ENCODE measurements at regions not wholly inside any gene's neighbourhood (a gene's known extent, or its start where the extent isn't known, plus 50 kb on each side); places are given as distances from the start of the nearest gene placed in this dataset.

DNA sequence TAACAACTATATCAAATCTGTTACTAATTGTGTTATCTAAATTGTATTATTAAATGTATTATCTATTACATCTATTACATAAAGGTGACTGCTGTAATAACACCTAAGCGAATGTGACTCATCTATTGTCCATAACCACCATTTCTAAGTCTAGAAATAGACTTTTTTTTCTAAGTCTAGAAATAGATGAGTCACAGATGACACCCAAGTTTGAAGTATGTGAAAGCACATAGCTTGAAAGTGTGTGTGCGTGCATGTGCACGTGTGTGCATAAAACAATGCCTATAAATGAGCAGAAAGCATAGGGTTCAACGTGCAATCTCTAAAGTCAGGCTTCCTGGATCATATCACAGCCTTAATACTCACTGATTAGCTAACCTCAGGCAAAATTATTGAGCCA lies 451.3 kb upstream of the USP15 start:
- H3K4me3 ChIP-seq (ENCODE audit: insufficient read depth, low read depth, low read length) = no peak overlapping the region
- H3K9me3 ChIP-seq (ENCODE audit: control insufficient read depth, low read length) = no peaks in the 10 kb centered on the region
- 89 to 90% methylated on average over 4 of the region's 4 CpGs for WGBS, 2 experiments
- H3K27ac ChIP-seq (ENCODE audit: insufficient read depth, low read depth, low read length, poor library complexity, severe bottlenecking) = no peak overlapping the region
- H3K27me3 ChIP-seq (ENCODE audit: control insufficient read depth, insufficient read depth, low read length, poor library complexity, severe bottlenecking) = no peaks in the 10 kb centered on the region
- no peaks in the 10 kb centered on the region for H3K36me3 ChIP-seq (ENCODE audit: control insufficient read depth, insufficient read depth, low read length)
- no peaks in the 10 kb centered on the region for H3K4me1 ChIP-seq (ENCODE audit: control insufficient read depth, insufficient read depth, low read length)

DNA sequence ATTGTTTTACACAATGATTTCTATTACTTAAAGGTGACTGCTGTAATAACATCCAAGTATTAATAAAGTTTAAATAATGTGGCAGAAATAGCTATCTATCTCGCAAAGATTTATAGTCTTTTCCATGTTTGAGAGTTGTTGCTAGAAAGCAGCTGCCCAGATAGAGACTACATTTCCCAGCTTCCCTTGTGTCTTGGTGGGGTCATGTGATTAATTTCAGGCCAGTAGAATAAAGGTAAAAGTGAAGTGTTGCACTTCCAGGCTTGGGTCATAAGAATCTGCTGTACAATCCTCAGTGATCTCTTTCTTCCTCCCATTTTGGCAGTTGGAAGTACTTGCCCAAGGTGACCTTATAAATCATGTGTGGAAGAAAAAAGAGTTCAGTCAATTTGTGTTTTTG lies 449.7 kb upstream of the USP15 start:
- no peaks in the 10 kb centered on the region for H3K9me3 ChIP-seq (ENCODE audit: control insufficient read depth, low read length)
- WGBS, 2 experiments = 100% methylated on average over 1 of the region's 1 CpG
- H3K27me3 ChIP-seq (ENCODE audit: control insufficient read depth, insufficient read depth, low read length, poor library complexity, severe bottlenecking) = no peaks in the 10 kb centered on the region
- no peak overlapping the region for H3K4me3 ChIP-seq (ENCODE audit: insufficient read depth, low read depth, low read length)
- H3K36me3 ChIP-seq (ENCODE audit: control insufficient read depth, insufficient read depth, low read length) = no peaks in the 10 kb centered on the region
- no peak overlapping the region for H3K27ac ChIP-seq (ENCODE audit: insufficient read depth, low read depth, low read length, poor library complexity, severe bottlenecking)
- no peaks in the 10 kb centered on the region for H3K4me1 ChIP-seq (ENCODE audit: control insufficient read depth, insufficient read depth, low read length)

DNA sequence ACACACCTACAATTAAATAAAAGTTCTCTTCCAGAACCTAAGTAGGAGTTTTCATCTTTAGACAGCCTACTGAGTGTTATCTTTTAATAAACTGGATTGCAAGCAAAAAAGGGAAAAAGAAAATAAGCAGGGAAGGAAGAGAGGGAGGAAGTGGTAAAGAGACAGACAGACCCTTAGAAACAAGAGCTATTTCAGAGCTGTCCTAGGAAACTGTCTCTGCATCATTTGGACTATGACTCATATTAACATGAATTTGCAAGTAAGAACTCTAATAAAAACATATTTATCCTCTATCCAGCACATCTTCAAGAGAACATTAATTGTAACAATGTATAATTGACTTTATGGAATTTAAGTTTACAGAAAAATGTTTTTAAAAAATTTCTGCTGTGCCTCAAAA lies 438.8 kb upstream of the USP15 start:
- no peaks in the 10 kb centered on the region for H3K9me3 ChIP-seq (ENCODE audit: control insufficient read depth, low read length)
- no peaks in the 10 kb centered on the region for H3K4me1 ChIP-seq (ENCODE audit: control insufficient read depth, insufficient read depth, low read length)
- H3K27ac ChIP-seq (ENCODE audit: insufficient read depth, low read depth, low read length, poor library complexity, severe bottlenecking) = no peak overlapping the region
- H3K36me3 ChIP-seq (ENCODE audit: control insufficient read depth, insufficient read depth, low read length) = no peaks in the 10 kb centered on the region
- H3K27me3 ChIP-seq (ENCODE audit: control insufficient read depth, insufficient read depth, low read length, poor library complexity, severe bottlenecking) = no peaks in the 10 kb centered on the region
- H3K4me3 ChIP-seq (ENCODE audit: insufficient read depth, low read depth, low read length) = no peak overlapping the region

DNA sequence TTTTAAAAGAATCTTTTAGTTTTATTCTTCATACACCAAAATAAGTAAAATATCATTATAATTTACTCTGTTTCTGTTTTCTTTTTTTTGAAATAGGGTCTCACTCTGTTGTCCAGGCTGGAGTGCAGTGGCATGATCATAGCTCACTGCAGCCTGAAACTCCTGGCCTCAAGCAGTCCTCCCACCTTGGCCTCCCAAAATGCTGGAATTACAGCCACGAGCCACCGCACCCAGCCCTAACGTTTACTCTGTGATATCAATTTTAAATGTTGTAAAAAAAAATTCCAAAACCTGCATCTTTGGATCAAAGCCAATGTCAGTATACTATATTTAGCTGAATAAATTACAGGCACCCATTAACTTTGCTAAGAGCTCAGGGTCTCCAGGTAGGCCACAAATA lies 437.1 kb upstream of the USP15 start:
- WGBS, 2 experiments = 97% methylated on average over 3 of the region's 3 CpGs; no CpG with 5 or more reads in 1 of the 2 experiments
- Histone ChIP-seq H3K4me1 (ENCODE audit: control insufficient read depth, insufficient read depth, low read length) (no peaks in the 10 kb centered on the region), H3K9me3 (ENCODE audit: control insufficient read depth, low read length) (no peaks in the 10 kb centered on the region), H3K27me3 (ENCODE audit: control insufficient read depth, insufficient read depth, low read length, poor library complexity, severe bottlenecking) (no peaks in the 10 kb centered on the region), H3K36me3 (ENCODE audit: control insufficient read depth, insufficient read depth, low read length) (no peaks in the 10 kb centered on the region), H3K27ac (ENCODE audit: insufficient read depth, low read depth, low read length, poor library complexity, severe bottlenecking) (no peak overlapping the region), H3K4me3 (ENCODE audit: insufficient read depth, low read depth, low read length) (no peak overlapping the region)

DNA sequence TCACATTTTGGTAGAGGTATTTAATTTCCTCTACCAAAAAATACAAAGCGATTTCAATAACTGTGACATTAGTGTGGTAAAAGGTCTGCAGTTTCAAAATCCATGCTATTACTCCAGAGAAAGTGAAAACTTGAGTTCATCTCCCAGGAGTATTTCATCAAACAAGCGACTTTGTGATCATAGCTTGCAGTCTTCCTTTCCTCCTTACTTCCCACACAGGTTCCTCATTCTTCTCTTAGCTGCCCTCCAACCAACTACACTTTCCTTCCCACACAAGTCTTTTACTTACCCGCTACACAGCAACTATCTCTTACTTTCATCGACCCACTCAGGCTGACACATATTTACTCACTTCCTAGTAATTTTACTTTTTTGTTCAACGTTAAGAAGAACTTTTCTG lies 413.4 kb upstream of the USP15 start:
- Histone ChIP-seq H3K27ac (ENCODE audit: insufficient read depth, low read depth, low read length, poor library complexity, severe bottlenecking) (no peak overlapping the region), H3K4me1 (ENCODE audit: control insufficient read depth, insufficient read depth, low read length) (no peaks in the 10 kb centered on the region), H3K27me3 (ENCODE audit: control insufficient read depth, insufficient read depth, low read length, poor library complexity, severe bottlenecking) (no peaks in the 10 kb centered on the region), H3K9me3 (ENCODE audit: control insufficient read depth, low read length) (no peaks in the 10 kb centered on the region), H3K4me3 (ENCODE audit: insufficient read depth, low read depth, low read length) (no peak overlapping the region), H3K36me3 (ENCODE audit: control insufficient read depth, insufficient read depth, low read length) (no peaks in the 10 kb centered on the region)
- WGBS, 2 experiments = 92 to 93% methylated on average over 4 to 5 of the region's 5 CpGs

DNA sequence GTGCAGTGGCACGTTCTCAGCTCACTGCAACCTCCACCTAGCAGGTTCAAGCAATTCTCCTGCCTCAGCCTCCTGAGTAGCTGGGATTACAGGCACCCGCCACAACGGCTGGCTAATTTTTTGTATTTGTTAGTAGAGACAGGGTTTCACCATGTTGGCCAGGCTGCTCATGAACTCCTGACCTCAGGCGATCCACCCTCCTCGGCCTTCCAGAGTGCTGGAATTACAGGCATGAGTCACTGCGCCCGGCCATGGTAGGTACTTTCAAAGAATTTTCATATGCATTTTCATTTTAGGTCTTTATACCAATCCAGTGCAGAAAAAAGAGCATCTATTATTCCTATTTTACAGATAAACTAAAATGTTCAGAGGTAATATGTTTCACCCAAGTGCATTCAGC lies 411.3 kb upstream of the USP15 start:
- no peaks in the 10 kb centered on the region for H3K9me3 ChIP-seq (ENCODE audit: control insufficient read depth, low read length)
- WGBS, 2 experiments = 91% methylated on average over 7 of the region's 7 CpGs
- no peaks in the 10 kb centered on the region for H3K36me3 ChIP-seq (ENCODE audit: control insufficient read depth, insufficient read depth, low read length)
- H3K27ac ChIP-seq (ENCODE audit: insufficient read depth, low read depth, low read length, poor library complexity, severe bottlenecking) = no peak overlapping the region
- H3K27me3 ChIP-seq (ENCODE audit: control insufficient read depth, insufficient read depth, low read length, poor library complexity, severe bottlenecking) = no peaks in the 10 kb centered on the region
- no peaks in the 10 kb centered on the region for H3K4me1 ChIP-seq (ENCODE audit: control insufficient read depth, insufficient read depth, low read length)
- H3K4me3 ChIP-seq (ENCODE audit: insufficient read depth, low read depth, low read length) = no peak overlapping the region

DNA sequence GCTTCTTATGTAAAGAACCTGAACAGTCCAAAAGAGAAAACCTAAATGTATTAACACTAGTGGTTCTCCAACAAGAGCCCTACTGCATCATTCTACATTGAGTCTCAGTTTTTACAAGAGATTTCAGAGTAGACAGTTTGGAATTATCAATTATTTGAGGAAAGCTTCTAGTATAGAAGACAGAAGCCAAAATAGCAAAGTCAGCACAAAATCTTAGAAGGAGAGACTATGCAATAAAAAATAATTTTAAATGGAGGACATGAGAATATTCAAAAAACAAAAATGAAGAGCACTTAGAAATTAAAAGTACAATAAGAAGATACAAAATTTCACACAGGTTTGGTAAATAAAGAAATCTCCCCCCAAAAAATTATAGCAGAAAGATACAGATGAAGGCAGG lies 406.3 kb upstream of the USP15 start:
- Histone ChIP-seq H3K27me3 (ENCODE audit: control insufficient read depth, insufficient read depth, low read length, poor library complexity, severe bottlenecking) (no peaks in the 10 kb centered on the region), H3K4me1 (ENCODE audit: control insufficient read depth, insufficient read depth, low read length) (no peaks in the 10 kb centered on the region), H3K9me3 (ENCODE audit: control insufficient read depth, low read length) (no peaks in the 10 kb centered on the region), H3K4me3 (ENCODE audit: insufficient read depth, low read depth, low read length) (no peak overlapping the region), H3K27ac (ENCODE audit: insufficient read depth, low read depth, low read length, poor library complexity, severe bottlenecking) (no peak overlapping the region), H3K36me3 (ENCODE audit: control insufficient read depth, insufficient read depth, low read length) (no peaks in the 10 kb centered on the region)

DNA sequence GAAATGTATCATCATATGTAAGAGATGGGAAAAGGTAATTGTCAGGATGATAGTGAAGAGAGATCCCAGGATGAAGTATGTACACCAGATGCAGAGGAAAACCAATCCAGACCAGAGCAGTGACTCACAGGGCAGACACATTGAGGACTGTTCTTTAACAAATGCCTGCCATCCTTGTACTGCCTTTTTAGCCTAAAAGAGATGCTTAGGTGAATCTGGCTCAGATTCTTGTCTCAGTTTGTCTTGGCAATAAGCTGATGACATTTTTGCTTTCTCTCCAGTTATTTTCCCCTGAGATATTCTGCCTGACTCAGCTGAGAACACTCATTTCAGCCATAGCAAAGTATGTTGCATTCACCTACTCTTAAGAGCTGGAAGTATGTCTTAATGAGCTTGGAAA lies 405.3 kb upstream of the USP15 start:
- Histone ChIP-seq H3K27ac (ENCODE audit: insufficient read depth, low read depth, low read length, poor library complexity, severe bottlenecking) (no peak overlapping the region), H3K4me1 (ENCODE audit: control insufficient read depth, insufficient read depth, low read length) (no peaks in the 10 kb centered on the region), H3K27me3 (ENCODE audit: control insufficient read depth, insufficient read depth, low read length, poor library complexity, severe bottlenecking) (no peaks in the 10 kb centered on the region), H3K36me3 (ENCODE audit: control insufficient read depth, insufficient read depth, low read length) (no peaks in the 10 kb centered on the region), H3K4me3 (ENCODE audit: insufficient read depth, low read depth, low read length) (no peak overlapping the region), H3K9me3 (ENCODE audit: control insufficient read depth, low read length) (no peaks in the 10 kb centered on the region)

DNA sequence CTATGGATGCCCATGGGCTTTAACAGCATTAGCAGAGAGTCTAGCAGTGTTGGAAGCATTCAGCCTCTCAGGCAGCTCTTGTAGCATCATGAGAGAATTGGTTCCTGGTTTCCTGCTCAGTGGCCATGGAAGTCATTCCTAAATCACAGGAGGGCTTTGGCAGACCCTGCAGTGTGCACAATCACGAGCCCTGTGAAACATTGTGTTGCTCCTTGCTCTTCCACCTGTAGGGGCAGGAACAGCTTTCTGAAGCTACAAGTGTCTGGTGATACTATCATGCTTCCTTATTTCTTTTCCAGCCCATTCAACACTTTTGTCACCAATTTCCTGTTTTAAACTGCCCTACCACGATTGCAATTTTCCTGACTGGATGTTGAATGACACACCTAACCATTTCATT lies 402.2 kb upstream of the USP15 start:
- Histone ChIP-seq H3K4me1 (ENCODE audit: control insufficient read depth, insufficient read depth, low read length) (no peaks in the 10 kb centered on the region), H3K36me3 (ENCODE audit: control insufficient read depth, insufficient read depth, low read length) (no peaks in the 10 kb centered on the region), H3K27ac (ENCODE audit: insufficient read depth, low read depth, low read length, poor library complexity, severe bottlenecking) (no peak overlapping the region), H3K4me3 (ENCODE audit: insufficient read depth, low read depth, low read length) (no peak overlapping the region), H3K9me3 (ENCODE audit: control insufficient read depth, low read length) (no peaks in the 10 kb centered on the region), H3K27me3 (ENCODE audit: control insufficient read depth, insufficient read depth, low read length, poor library complexity, severe bottlenecking) (no peaks in the 10 kb centered on the region)
- 78 to 85% methylated on average over 2 of the region's 2 CpGs for WGBS, 2 experiments

DNA sequence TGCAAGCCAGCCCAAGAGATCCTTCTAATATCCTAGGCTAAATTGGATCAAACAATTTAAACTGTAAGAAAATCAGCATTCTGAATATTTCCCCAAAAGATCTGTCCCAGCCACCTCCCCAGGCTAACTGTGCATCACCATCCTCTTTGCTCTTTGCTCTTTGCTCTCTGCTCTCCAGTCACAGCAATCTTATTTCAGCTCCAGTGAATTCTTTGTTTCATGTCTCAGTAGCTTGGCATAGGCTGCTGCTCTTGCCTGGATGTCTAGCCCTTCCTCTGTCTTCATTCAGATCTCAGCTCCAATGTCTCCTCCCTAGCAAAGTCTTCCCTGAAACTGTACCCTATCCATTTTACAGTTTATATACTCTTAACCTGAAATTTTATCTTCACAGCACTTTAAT lies 399.8 kb upstream of the USP15 start:
- Histone ChIP-seq H3K4me3 (ENCODE audit: insufficient read depth, low read depth, low read length) (no peak overlapping the region), H3K27ac (ENCODE audit: insufficient read depth, low read depth, low read length, poor library complexity, severe bottlenecking) (no peak overlapping the region), H3K27me3 (ENCODE audit: control insufficient read depth, insufficient read depth, low read length, poor library complexity, severe bottlenecking) (no peaks in the 10 kb centered on the region), H3K36me3 (ENCODE audit: control insufficient read depth, insufficient read depth, low read length) (no peaks in the 10 kb centered on the region), H3K4me1 (ENCODE audit: control insufficient read depth, insufficient read depth, low read length) (no peaks in the 10 kb centered on the region), H3K9me3 (ENCODE audit: control insufficient read depth, low read length) (no peaks in the 10 kb centered on the region)

DNA sequence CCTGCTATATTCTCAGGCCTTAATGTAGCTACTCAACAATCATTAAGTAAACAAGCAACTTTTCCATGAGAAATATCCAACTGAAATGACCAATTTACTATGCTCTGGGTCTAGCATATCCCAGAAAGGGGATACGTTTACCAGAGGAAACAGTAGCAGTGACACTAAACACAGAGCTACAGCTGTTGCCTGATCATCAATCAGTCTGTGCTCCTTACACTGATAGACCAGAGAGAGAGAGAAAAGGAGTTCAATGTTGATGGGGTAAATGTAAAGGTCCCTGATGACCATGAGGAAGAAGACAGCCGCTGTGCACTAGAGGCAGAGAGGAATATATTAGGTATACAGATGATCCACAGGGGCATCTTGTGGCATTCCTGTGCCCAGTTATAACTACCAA lies 397.2 kb upstream of the USP15 start:
- 87 to 92% methylated on average over 2 of the region's 2 CpGs for WGBS, 2 experiments

More for the DNA sequence above, 397.2 kb upstream of the USP15 start:
- no peaks in the 10 kb centered on the region for H3K4me1 ChIP-seq (ENCODE audit: control insufficient read depth, insufficient read depth, low read length)
- H3K27me3 ChIP-seq (ENCODE audit: control insufficient read depth, insufficient read depth, low read length, poor library complexity, severe bottlenecking) = no peaks in the 10 kb centered on the region
- no peaks in the 10 kb centered on the region for H3K36me3 ChIP-seq (ENCODE audit: control insufficient read depth, insufficient read depth, low read length)
- H3K9me3 ChIP-seq (ENCODE audit: control insufficient read depth, low read length) = no peaks in the 10 kb centered on the region
- no peak overlapping the region for H3K27ac ChIP-seq (ENCODE audit: insufficient read depth, low read depth, low read length, poor library complexity, severe bottlenecking)
- no peak overlapping the region for H3K4me3 ChIP-seq (ENCODE audit: insufficient read depth, low read depth, low read length)

Measured in ectodermal cell (in vitro differentiated cells).